ENCODE measurements at regions not wholly inside any gene's neighbourhood (a gene's known extent, or its start where the extent isn't known, plus 50 kb on each side); places are given as distances from the start of the nearest gene placed in this dataset.
"Not testable (repeated sequence)": the region's sequence is repeated elsewhere in the genome, so short reads cannot be mapped to it uniquely, and the experiment has no call there.

DNA sequence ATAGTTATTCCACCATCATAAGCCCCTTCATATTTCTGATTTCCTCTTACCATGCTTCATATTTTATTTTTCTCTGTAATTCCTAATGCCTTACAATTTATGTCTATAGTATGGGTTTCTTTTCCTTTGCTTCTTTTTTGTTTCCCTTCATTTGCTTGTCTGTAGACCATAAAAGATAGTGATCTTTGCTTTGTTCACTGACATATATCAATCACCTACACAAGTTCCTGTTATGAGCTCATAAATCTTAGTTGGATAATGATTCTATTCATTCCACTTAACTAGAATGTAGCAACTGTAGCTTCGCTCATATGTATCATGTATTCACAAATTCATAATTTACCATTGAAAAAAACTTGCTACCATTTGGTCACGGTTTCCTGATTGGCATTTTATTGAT, 388.8 kb upstream of the ATXN7L3B start:
- Histone ChIP-seq H3K4me1 (ENCODE audit: control insufficient read depth in 1 of 2, insufficient read depth in 2 of 2, low read length in 2 of 2) (no peaks in the 10 kb centered on the region), H3K27me3 (ENCODE audit: low read depth, low read length) (no peaks in the 10 kb centered on the region), H3K27ac (ENCODE audit: low read length) (no peak overlapping the region), H3K9me3 (ENCODE audit: control insufficient read depth in 1 of 2, low read length in 2 of 2) (no peaks in the 10 kb centered on the region), H3K4me3 (ENCODE audit: low read depth in 1 of 2, low read length in 2 of 2) (no peak overlapping the region), H3K36me3 (ENCODE audit: control insufficient read depth in 1 of 2, insufficient read depth in 2 of 2, low read length in 2 of 2) (no peaks in the 10 kb centered on the region)

DNA sequence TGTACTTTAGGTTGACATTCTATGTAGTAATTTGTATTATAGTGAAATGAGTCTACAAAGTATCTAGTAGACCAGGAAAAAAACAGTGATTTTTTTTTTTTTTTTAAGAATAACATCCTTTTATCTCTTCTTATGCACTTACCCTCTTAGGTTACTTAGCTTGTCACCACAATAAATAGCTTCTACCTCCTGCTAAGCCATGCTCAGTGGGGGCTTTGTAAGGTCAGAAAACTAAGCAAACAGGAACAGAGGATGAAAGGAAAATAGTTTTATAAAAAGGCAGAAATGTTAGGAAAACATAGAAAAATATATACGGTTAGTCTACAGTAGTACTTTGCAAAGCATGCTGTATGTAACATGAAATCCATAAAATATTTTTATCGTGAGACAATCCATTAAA, 385.3 kb upstream of the ATXN7L3B start:
- H3K9me3 ChIP-seq (ENCODE audit: control insufficient read depth in 1 of 2, low read length in 2 of 2): no peaks in the 10 kb centered on the region
- no peaks in the 10 kb centered on the region for H3K36me3 ChIP-seq (ENCODE audit: control insufficient read depth in 1 of 2, insufficient read depth in 2 of 2, low read length in 2 of 2)
- H3K4me3 ChIP-seq (ENCODE audit: low read depth in 1 of 2, low read length in 2 of 2): no peak overlapping the region
- no peaks in the 10 kb centered on the region for H3K4me1 ChIP-seq (ENCODE audit: control insufficient read depth in 1 of 2, insufficient read depth in 2 of 2, low read length in 2 of 2)
- H3K27ac ChIP-seq (ENCODE audit: low read length): no peak overlapping the region
- H3K27me3 ChIP-seq (ENCODE audit: low read depth, low read length): no peaks in the 10 kb centered on the region

DNA sequence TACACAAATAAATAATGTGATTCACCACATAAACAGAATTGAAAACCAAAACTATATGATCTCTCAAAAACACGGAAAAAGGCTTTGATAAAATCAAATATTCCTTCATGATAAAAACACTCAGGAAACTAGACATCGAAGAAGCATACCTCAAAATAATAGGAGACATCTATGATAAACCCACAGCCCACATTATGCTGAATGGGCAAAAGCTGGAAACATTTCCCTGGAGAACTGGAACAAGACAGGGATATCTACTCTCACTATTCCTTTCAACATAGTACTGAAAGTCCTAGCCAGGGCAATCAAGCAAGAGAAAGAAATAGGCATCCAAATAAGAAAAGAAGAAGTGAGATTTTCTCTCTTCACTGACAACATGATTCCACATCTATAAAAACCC, 371.5 kb upstream of the ATXN7L3B start:
- no peak overlapping the region for H3K4me3 ChIP-seq (ENCODE audit: low read depth in 1 of 2, low read length in 2 of 2)
- no peaks in the 10 kb centered on the region for H3K36me3 ChIP-seq (ENCODE audit: control insufficient read depth in 1 of 2, insufficient read depth in 2 of 2, low read length in 2 of 2)
- no peaks in the 10 kb centered on the region for H3K9me3 ChIP-seq (ENCODE audit: control insufficient read depth in 1 of 2, low read length in 2 of 2)
- no peaks in the 10 kb centered on the region for H3K4me1 ChIP-seq (ENCODE audit: control insufficient read depth in 1 of 2, insufficient read depth in 2 of 2, low read length in 2 of 2)
- H3K27ac ChIP-seq (ENCODE audit: low read length): no peak overlapping the region
- no peaks in the 10 kb centered on the region for H3K27me3 ChIP-seq (ENCODE audit: low read depth, low read length)

DNA sequence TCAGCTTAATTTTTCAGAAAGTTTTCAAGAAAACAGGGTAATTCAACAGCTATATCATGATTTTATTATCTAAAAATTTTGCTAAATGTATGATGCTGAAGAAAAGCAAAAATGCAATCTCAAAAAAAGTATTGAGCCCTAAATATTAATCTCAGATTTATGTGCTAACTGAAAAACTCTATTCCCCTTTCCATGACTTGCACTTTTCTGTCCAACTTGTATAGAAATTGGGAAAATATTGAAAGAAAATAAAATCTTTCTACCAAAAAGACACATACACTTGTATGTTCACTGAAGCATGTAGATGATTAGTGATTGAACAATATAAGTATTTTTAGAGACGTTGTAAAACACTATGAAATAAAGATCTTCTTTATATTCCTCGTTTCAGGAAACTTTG, 368.0 kb upstream of the ATXN7L3B start:
- Histone ChIP-seq H3K36me3 (ENCODE audit: control insufficient read depth in 1 of 2, insufficient read depth in 2 of 2, low read length in 2 of 2) (no peaks in the 10 kb centered on the region), H3K4me1 (ENCODE audit: control insufficient read depth in 1 of 2, insufficient read depth in 2 of 2, low read length in 2 of 2) (no peaks in the 10 kb centered on the region), H3K27me3 (ENCODE audit: low read depth, low read length) (no peaks in the 10 kb centered on the region), H3K4me3 (ENCODE audit: low read depth in 1 of 2, low read length in 2 of 2) (no peak overlapping the region), H3K27ac (ENCODE audit: low read length) (no peak overlapping the region), H3K9me3 (ENCODE audit: control insufficient read depth in 1 of 2, low read length in 2 of 2) (no peaks in the 10 kb centered on the region)

DNA sequence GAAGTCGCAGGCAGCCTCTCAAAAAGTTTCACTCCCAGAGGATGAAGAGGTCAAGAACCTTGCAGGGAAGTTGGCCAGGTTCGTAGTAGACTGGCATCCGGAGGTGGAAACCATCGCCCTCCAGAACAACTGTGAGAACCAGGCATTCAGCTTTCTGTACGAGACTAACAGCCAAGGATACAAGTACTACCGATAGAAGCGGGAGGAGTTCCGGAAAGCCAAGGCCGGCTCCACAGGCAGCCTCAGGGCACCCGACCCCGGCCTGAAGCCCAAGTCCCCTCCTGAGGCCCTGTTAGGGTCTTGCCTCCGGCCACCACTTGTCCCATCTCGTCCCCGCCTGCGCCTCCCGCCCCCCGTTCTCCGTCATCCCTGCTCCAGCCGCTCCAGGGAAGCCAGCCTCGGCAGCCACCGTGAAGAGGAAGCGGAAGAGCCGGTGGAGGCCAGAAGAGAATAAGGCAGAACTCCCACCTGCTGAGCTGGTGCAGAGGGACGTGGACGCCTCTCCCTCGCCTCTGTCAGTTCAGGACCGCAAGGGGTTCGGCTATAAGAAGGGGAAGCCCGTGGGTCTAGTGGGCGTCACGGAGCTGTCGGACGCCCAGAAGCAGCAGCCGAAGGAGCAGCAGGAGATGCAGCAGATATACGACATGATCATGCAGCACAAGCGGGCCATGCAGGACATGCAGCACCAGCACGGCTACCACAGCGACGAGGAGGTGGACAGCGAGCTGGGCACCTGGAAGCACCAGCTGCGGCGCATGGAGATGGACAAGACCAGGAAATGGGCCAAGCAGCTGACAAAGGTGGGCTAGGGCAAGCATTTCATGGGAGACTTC, 366.8 kb upstream of the ATXN7L3B start:
- Histone ChIP-seq H3K4me3 (ENCODE audit: low read depth in 1 of 2, low read length in 2 of 2) (no peak overlapping the region), H3K4me1 (ENCODE audit: control insufficient read depth in 1 of 2, insufficient read depth in 2 of 2, low read length in 2 of 2) (no peaks in the 10 kb centered on the region), H3K9me3 (ENCODE audit: control insufficient read depth in 1 of 2, low read length in 2 of 2) (peaks cover 0 to 3% of the 10 kb centered on the region in 2 donors), H3K27me3 (ENCODE audit: low read depth, low read length) (no peaks in the 10 kb centered on the region), H3K36me3 (ENCODE audit: control insufficient read depth in 1 of 2, insufficient read depth in 2 of 2, low read length in 2 of 2) (no peaks in the 10 kb centered on the region), H3K27ac (ENCODE audit: low read length) (no peak overlapping the region)

DNA sequence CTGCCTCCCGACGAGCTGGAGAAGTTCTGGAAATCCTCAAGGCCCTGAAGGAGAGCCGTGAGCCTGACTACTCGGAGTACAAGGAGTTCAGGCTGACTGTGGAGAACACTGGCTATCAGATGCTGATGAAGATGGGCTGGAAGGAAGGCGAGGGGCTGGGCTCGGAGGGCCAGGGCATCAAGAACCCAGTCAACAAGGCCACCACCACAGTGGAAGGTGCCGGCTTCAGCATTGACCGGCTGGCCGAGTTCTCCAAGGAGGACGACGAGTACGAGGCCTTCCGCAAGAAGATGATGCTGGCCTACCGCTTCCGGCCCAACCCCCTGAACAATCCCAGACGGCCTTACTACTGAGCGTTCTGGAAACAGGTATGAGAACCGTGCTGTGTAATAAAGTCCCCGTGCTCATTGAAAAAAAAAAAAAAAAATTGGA, 366.1 kb upstream of the ATXN7L3B start:
- Histone ChIP-seq H3K4me3 (ENCODE audit: low read depth in 1 of 2, low read length in 2 of 2) (no peak overlapping the region), H3K36me3 (ENCODE audit: control insufficient read depth in 1 of 2, insufficient read depth in 2 of 2, low read length in 2 of 2) (no peaks in the 10 kb centered on the region), H3K9me3 (ENCODE audit: control insufficient read depth in 1 of 2, low read length in 2 of 2) (peaks cover 0 to 3% of the 10 kb centered on the region in 2 donors), H3K27me3 (ENCODE audit: low read depth, low read length) (no peaks in the 10 kb centered on the region), H3K4me1 (ENCODE audit: control insufficient read depth in 1 of 2, insufficient read depth in 2 of 2, low read length in 2 of 2) (no peaks in the 10 kb centered on the region), H3K27ac (ENCODE audit: low read length) (no peak overlapping the region)

DNA sequence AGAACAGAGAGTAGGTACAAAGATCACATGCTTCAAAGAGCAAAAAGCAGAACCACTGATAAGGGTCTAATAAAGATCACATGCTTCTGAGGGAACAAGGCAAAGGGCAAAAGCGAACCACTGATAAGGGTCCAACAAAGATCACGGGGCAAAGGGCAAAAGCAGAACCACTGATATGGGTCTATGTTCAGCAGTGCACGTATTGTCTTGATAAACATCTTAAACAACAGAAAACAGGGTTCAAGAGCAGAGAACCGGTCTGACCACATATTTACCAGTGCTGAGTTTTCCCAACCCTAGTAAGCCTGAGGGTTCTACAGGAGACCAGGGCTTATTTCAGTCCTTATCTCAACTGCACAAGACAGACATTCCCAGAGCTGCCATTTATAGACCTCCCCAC, 362.7 kb upstream of the ATXN7L3B start:
- H3K4me3 ChIP-seq (ENCODE audit: low read depth in 1 of 2, low read length in 2 of 2); H3K4me1 ChIP-seq (ENCODE audit: control insufficient read depth in 1 of 2, insufficient read depth in 2 of 2, low read length in 2 of 2); H3K27ac ChIP-seq (ENCODE audit: low read length); H3K36me3 ChIP-seq (ENCODE audit: control insufficient read depth in 1 of 2, insufficient read depth in 2 of 2, low read length in 2 of 2); H3K9me3 ChIP-seq (ENCODE audit: control insufficient read depth in 1 of 2, low read length in 2 of 2); H3K27me3 ChIP-seq (ENCODE audit: low read depth, low read length): not testable (repeated sequence)

DNA sequence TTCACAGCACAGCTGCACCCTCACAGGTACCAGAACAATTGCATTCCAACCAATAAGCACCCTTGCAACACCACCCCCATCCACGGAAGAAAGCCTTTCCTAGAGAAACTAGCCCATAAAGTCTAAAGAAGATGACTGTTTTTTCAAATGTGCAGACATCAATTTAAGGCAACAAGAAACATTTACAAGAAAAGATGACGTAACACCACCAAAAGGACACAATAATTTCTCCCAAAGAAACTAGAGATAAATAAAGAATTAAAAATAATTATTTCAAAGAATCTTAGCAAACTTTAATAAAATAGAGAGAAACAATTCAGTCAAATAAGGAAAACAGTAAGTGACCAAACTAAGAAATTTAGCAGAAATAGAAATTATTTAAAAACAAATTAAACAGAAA, 352.3 kb upstream of the ATXN7L3B start:
- H3K27me3 ChIP-seq (ENCODE audit: low read depth, low read length): no peaks in the 10 kb centered on the region
- no peak overlapping the region for H3K4me3 ChIP-seq (ENCODE audit: low read depth in 1 of 2, low read length in 2 of 2)
- peaks cover 0 to 3% of the 10 kb centered on the region in 2 donors for H3K9me3 ChIP-seq (ENCODE audit: control insufficient read depth in 1 of 2, low read length in 2 of 2)
- no peak overlapping the region for H3K27ac ChIP-seq (ENCODE audit: low read length)
- H3K36me3 ChIP-seq (ENCODE audit: control insufficient read depth in 1 of 2, insufficient read depth in 2 of 2, low read length in 2 of 2): no peaks in the 10 kb centered on the region
- H3K4me1 ChIP-seq (ENCODE audit: control insufficient read depth in 1 of 2, insufficient read depth in 2 of 2, low read length in 2 of 2): no peaks in the 10 kb centered on the region

DNA sequence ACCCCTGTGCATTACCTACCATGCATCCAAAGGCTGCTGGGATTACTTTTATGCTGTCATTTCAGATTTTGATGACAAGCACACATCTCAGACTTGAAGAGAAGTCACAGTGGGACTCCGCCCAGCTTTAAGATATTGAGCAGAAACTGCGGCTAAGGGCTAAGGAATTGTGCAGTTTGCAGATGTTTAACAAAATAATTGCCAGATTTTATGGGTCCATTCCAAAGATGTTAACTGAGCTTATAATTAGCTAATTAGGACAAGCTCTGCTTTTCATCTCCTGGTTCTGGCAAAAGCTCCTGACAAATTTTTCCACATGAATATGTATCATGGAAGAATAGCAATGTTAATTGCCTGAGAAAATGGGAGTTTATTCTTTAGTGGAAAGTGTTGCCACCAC, 344.4 kb upstream of the ATXN7L3B start:
- Histone ChIP-seq H3K4me3 (ENCODE audit: low read depth in 1 of 2, low read length in 2 of 2) (no peak overlapping the region), H3K9me3 (ENCODE audit: control insufficient read depth in 1 of 2, low read length in 2 of 2) (no peaks in the 10 kb centered on the region), H3K4me1 (ENCODE audit: control insufficient read depth in 1 of 2, insufficient read depth in 2 of 2, low read length in 2 of 2) (no peaks in the 10 kb centered on the region), H3K27me3 (ENCODE audit: low read depth, low read length) (no peaks in the 10 kb centered on the region), H3K36me3 (ENCODE audit: control insufficient read depth in 1 of 2, insufficient read depth in 2 of 2, low read length in 2 of 2) (no peaks in the 10 kb centered on the region), H3K27ac (ENCODE audit: low read length) (no peak overlapping the region)

DNA sequence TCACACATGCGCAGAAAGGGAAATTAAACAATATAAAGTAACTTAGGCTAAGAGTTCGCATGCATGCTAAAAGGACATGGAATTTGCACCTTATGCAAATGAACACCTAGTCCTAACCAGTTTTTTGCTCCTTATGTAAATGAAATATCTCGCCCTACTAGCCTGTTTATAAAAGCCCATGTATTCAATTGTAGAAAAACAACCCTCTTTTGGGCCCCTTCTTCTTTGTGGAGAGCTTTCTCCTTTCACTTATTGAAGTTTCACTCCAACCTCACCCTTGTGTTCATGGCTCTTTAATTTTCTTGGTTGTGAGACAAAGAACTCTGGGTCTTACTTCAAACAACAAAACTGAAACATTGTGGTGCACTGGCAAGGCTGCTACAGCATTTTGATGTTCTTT, 333.4 kb upstream of the ATXN7L3B start:
- H3K9me3 ChIP-seq (ENCODE audit: control insufficient read depth in 1 of 2, low read length in 2 of 2): peaks cover 0 to 7% of the 10 kb centered on the region in 2 donors
- no peaks in the 10 kb centered on the region for H3K27me3 ChIP-seq (ENCODE audit: low read depth, low read length)
- H3K4me3 ChIP-seq (ENCODE audit: low read depth in 1 of 2, low read length in 2 of 2): no peak overlapping the region
- H3K4me1 ChIP-seq (ENCODE audit: control insufficient read depth in 1 of 2, insufficient read depth in 2 of 2, low read length in 2 of 2): no peaks in the 10 kb centered on the region
- no peaks in the 10 kb centered on the region for H3K36me3 ChIP-seq (ENCODE audit: control insufficient read depth in 1 of 2, insufficient read depth in 2 of 2, low read length in 2 of 2)
- no peak overlapping the region for H3K27ac ChIP-seq (ENCODE audit: low read length)

DNA sequence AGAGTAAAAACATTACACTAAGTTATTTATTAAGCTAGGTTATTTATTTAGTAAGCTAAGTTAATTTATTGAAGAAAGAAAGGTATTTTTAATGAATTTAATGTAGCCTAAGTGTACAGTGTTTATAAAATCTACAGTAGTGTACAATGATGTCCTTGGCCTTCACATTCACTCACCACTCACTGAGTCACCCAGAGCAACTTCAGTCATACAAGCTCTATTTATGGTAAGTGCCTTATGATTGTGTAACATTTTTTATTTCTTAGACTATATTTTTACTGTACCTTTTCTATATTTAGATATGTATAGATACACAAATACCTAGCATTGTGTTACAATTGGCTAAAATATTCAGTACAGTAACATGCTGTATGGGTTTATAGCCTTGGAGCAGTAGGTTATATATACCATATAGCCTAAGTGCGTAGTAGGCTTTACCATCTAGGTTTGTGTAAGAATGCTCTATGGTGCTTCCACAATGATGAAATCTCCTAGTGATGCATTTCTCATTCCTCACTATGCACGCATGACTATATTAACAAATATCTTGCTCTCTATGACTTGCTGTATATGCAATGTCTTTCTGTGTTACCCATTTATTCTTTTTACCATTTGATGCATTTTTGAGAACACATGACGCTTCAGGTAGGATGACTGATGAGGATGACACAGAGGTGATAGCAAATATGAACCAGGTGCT, 309.6 kb upstream of the ATXN7L3B start:
- no peaks in the 10 kb centered on the region for H3K4me1 ChIP-seq (ENCODE audit: control insufficient read depth in 1 of 2, insufficient read depth in 2 of 2, low read length in 2 of 2)
- H3K4me3 ChIP-seq (ENCODE audit: low read depth in 1 of 2, low read length in 2 of 2): no peak overlapping the region
- H3K36me3 ChIP-seq (ENCODE audit: control insufficient read depth in 1 of 2, insufficient read depth in 2 of 2, low read length in 2 of 2): no peaks in the 10 kb centered on the region
- H3K9me3 ChIP-seq (ENCODE audit: control insufficient read depth in 1 of 2, low read length in 2 of 2): no peaks in the 10 kb centered on the region
- H3K27ac ChIP-seq (ENCODE audit: low read length): no peak overlapping the region
- H3K27me3 ChIP-seq (ENCODE audit: low read depth, low read length): no peaks in the 10 kb centered on the region

Data from muscle layer of duodenum (tissue), 2 donors.